ENCODE measurements at regions not wholly inside any gene's neighbourhood (a gene's known extent, or its start where the extent isn't known, plus 50 kb on each side); places are given as distances from the start of the nearest gene placed in this dataset.
"Not testable (repeated sequence)": the region's sequence is repeated elsewhere in the genome, so short reads cannot be mapped to it uniquely, and the experiment has no call there.

DNA sequence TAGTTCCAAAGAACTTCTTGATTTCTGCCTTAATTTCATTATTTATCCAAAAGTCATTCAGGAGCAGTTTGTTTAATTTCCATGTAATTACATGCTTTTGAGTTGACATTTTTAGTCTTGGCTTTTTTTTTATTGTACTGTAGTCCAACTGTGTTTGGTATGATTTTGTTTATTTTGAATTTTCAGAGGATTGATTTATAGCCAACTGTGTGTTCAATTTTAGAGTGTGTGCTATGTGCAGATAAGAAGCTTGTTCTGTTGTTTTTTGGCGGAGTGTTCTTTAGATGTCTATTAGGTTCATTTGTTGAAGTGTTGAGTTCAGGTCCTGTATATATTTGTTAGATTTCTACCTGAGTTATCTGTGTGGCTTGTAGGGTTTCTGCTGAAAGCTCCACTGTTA, 533.6 kb downstream of the TRAM1L1 start:
- DNase-seq (ENCODE audit: low read depth in 4 of 4, low spot score in 3 of 4) = no peak

DNA sequence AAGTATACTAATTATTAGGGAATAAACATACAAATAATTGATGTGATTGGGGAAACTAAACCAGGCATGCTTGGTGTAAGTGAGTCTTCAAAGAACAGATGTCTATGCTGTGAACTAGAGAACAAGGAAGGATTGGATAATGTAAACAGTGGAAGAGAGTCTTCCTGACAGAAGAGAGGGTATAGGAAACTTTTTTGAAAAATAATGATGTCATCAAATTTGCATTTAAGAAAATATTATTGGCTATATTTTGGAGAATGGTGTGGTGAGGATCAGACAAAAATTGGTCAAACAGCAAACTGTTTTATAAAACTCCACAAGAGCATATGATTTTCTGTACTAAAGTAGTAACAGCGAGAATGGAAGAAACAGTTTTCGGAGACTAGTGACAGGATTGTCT, 537.7 kb downstream of the TRAM1L1 start:
- no peak for DNase-seq (ENCODE audit: low read depth in 4 of 4, low spot score in 3 of 4)

DNA sequence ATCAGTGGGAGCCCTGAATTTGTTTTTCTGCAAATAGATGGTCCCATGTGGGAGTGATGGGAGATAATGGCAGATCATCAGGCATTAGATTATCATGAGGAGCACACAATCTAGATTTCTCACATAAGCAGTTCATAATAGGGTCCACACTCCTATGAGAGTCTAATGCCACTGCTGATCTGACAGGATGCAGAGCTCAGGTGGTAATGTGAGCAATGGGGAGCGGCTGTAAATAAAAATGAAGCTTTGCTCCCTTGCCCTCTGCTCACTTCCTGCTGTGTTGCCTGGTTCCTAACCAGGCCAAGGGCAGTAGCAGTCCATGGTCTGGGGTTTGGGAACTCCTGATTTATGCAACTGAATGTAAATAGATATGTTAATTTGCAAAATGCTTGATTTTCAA, 538.6 kb downstream of the TRAM1L1 start:
- no peak for DNase-seq (ENCODE audit: low read depth in 4 of 4, low spot score in 3 of 4)

DNA sequence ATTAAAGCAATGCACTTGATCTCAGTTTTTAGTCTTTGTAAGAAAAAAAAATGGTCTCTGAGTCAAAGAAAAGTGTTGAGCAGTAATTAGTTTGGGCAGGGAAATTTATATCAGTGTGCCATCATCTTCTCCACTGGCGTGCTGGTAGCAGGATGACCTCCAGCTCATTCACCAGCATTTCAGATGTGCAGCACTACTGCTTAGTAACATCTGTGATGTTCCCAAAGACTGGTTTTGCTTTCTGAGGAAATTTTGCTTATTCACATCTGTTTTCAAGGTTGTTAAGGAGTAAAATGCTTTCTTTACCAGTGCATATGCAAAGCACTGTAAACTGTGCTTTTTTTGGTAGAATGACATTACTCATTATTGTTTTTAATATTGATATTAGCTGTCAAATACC, 540.4 kb downstream of the TRAM1L1 start:
- DNase-seq (ENCODE audit: low read depth in 4 of 4, low spot score in 3 of 4) = no peak

DNA sequence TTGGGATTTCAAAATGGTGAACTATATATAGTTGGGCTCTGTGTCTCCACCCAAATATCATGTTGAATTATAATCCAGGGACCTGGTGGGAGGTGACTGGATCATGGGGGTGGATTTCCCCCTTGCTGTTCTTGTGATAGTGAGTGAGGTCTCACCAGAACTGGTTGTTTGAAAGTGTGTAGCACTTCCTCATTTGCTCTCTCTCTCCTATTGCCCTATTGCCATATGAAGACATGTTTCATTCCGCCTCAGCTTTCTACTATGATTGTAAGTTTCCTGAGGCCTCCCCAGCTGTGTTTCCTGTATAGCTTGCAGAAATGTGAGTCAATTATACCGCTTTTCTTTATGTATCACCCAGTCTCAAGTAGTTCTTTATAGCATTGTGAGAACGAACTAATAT, 545.6 kb downstream of the TRAM1L1 start:
- DNase-seq (ENCODE audit: low read depth in 4 of 4, low spot score in 3 of 4) = no peak

DNA sequence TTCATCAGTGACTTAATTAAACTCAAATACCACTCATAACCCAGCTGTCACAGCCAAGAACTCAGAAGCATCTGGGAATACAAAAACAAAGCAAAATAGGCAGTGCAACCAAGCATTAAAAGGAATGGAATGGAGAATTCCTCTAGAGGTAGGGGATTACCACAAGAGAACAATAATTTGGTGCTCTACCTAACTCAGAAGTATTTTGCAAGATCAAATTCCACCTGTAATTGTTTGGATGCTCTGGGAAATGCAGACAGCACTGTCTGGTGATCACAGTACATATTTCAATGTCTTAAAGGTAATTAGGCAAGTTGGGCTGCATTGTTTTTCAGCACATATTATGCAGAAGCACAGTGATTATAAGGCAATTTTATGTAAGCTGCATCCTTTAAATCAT, 547.5 kb downstream of the TRAM1L1 start:
- no peak for DNase-seq (ENCODE audit: low read depth in 4 of 4, low spot score in 3 of 4)

DNA sequence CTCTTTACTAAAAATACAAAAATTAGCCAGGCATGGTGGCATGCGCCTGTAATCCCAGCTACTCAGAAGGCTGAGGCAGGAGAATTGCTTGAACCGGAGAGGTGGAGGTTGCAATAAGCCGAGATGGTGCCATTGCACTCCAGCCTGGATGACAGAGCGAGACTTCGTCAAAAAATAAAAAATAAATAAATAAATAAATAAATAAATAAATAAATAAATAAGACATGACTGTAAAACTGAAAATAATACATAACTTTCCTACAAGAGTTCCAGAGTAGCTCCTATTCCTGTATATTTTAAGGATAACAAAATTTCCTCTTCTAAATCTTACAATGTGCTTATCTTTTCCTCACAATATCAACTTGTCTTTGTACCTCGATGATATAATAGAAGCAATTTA, 549.4 kb downstream of the TRAM1L1 start:
- not testable (repeated sequence) for DNase-seq (ENCODE audit: low read depth in 4 of 4, low spot score in 3 of 4)

DNA sequence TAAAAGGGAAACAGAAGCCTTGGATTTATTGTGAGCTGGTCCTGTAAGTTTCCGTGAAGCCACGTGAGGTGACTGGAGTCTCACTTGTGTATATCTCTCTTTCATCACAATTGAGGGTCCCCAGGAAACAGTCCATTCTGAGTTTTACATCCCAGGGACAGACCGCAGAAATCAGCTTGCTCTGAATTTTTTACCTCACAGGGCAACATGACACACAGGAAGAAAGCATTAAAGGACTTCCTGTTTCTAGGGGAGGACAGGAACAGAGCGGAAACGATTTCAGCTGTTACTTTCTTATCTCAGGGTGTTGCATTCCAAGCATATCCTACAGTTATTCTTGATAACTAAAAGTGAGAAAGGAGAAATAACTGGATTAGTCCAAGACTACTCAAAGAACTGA, 553.5 kb downstream of the TRAM1L1 start:
- no peak for DNase-seq (ENCODE audit: low read depth in 4 of 4, low spot score in 3 of 4)

DNA sequence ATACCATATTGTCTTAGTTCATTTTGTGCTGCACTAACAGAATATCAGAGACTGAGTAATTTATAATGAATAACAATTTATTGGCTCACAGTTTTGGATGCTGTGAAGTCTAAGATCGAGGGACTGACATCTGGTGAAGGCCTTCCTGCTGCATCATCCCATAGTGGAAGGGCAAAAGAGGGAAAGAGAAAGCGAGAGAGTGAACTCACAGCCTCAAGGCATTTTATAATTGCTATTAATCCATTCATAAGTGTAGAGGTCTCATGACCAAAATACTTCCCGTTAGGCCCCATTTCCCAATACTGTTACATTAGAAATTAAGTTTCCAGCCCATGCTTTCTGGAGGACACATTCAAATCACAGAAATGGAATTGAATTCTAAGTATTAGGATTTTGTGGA, 554.4 kb downstream of the TRAM1L1 start:
- DNase-seq (ENCODE audit: low read depth in 4 of 4, low spot score in 3 of 4) = no peak

DNA sequence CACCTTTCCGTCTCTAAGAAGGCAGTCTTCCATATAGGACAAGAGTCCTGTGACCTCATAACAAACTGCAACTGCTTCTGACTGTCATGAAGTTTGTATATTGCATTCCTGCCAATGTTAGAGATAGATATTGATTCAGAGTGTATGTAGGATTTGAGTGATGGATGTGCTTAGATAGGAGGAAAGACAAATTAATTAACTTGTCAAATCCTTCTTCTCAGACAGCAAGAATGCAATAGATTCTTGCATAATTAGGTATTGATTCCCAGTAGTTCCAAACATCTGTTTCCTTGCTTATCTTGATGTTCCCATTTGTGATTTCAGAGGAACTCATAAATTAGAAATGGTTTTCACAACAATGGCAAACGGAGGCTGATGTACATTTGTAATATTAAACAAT, 555.3 kb downstream of the TRAM1L1 start:
- no peak for DNase-seq (ENCODE audit: low read depth in 4 of 4, low spot score in 3 of 4)

DNA sequence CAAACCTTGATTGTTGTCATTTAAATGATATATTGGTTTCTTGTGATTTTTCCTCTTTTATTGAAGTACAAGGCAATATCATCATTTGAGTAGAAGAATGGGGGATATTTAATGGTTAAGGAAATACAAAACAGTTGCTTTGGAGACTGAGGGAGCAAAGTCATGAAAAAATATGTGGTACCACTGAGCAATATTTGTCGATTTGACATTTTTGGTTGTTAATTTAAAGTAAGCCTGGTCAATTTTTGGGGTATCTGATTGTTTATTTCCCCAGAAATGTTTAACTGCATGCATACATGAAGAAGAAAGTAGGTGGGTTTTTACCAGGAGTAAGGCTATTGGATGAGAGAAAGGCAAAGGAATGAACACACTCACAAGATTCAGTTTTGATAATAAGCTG, 556.2 kb downstream of the TRAM1L1 start:
- DNase-seq (ENCODE audit: low read depth in 4 of 4, low spot score in 3 of 4) = no peak

DNA sequence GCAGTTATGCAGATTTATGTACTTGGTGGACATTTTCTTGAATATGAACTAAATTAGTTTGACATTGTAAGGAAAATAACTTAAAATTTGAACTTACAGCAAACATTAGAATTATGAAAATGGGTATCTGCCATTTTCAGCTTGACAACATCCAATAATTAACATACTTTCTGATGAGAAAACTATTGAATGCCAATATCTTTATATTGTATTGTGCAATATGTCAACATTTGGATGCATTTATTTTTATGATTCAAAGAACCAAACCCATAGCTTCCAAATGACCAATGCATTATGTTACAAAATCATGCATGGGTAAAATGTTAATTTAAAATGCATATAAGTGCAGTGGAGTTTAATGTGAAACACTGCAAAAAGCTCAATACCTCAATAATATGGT, 562.5 kb downstream of the TRAM1L1 start:
- no peak for DNase-seq (ENCODE audit: low read depth in 4 of 4, low spot score in 3 of 4)

DNA sequence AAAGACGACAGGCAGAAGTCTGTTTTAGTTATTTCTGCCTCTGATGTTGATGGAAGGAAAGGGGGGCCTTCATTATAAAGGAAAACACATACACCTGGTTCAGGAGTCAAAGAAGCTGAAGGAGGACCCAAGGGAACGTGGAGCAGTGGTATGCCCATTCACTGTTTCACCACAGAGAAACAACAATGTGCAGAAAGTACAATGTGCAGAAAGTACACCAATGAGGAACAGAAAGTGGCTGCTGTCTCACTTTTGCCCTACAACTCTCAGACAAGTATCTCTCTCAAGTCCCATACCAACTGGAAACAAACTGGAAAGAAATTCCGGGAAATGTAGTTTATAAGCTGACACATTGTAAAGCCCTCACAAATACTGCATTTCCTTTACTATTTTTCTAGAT, 564.5 kb downstream of the TRAM1L1 start:
- no peak for DNase-seq (ENCODE audit: low read depth in 4 of 4, low spot score in 3 of 4)

DNA sequence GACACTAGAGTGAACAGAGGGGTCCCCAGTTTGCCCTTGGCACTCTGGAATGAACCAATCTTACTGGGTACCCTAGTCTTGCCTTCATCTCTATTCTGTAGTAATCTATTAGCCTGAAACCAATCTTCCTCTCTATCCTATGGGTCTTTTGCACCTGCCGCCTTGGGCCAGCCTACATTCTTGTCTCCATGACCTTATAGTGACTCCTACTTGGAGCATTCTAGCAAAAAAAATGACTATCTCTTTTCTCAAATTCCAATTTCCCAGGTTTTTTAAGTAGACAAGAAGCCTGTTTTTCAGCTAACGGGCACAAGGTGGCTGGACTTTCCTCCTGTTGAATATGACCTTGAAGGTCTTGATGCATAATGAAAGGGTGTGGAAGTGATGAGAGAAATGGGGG, 568.7 kb downstream of the TRAM1L1 start:
- no peak for DNase-seq (ENCODE audit: low read depth in 4 of 4, low spot score in 3 of 4)

DNA sequence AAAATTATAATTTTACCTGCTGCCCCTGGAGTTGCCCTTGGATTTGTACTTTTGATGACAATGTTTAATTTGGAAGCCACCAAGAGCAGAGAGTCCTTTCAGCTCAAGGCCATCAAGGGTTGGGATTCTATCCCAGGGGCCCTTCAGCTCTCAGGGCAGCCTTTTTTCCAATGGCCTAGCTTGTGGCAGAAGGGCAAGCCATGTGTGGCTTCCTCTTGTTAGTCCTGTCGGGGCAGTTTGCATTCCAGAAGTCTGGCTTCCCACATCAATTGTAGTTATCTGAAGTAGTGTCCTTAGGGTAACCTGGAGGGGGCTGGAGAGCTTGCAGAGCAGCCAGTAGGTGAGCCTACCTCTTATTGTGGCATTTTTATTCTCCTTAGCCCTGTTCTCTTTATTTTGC, 569.4 kb downstream of the TRAM1L1 start:
- no peak for DNase-seq (ENCODE audit: low read depth in 4 of 4, low spot score in 3 of 4)

DNA sequence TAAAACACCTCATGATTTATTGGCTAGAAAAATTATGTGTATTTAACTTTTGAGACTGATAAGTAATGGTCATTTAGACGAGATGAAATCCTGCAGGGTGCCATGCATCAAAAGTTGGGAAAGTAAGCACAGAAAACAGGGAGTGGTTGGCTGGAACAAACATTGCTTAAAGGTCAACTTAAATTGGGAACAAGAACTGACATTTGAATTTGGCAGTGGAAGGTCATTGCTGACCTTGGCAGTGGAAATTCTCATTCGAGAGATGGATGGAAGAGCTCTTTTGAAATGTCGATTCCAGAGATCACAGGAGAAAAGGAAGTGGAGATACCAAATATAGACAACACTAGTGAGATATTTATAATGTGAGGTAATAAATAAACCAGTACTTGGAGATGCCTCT, 572.8 kb downstream of the TRAM1L1 start:
- no peak for DNase-seq (ENCODE audit: low read depth in 4 of 4, low spot score in 3 of 4)

DNA sequence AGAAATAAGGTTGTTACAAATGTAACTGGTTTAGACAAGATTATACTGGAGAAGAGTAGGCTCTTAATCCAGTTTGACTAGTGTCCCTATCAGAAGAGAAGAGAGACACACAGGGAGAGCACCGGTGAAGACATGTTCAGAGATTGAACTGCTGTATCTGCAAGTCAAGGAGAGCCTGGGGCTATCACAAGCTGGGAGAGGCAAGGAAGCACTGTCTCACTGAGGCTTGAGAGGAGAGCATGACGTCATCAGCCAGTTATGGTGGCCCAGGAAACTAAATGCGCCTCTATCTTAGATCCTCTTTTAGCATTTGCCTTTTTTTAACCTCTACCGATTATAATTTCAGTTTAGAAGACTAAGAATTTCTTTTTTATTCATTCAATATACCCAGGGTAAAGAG, 583.4 kb downstream of the TRAM1L1 start:
- DNase-seq (ENCODE audit: low read depth in 4 of 4, low spot score in 3 of 4) = no peak

DNA sequence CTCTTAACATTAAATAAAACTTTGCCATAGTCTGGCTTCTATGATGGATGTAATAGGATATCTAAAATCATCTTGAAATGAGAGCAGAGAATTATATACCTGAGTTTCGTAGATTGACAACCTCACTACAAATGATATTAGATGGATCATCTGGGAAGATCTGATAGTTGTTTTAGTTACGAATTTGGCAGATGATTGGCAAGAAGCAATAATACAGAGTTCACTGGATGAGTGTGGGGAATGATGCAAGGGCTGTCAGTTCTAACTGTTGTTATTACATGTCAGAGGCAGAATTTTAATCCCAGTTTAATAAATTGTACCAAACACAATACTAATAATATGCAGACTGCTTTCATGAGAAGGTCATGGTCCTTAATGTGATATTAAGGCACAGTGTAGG, 585.2 kb downstream of the TRAM1L1 start:
- DNase-seq (ENCODE audit: low read depth in 4 of 4, low spot score in 3 of 4) = no peak

DNA sequence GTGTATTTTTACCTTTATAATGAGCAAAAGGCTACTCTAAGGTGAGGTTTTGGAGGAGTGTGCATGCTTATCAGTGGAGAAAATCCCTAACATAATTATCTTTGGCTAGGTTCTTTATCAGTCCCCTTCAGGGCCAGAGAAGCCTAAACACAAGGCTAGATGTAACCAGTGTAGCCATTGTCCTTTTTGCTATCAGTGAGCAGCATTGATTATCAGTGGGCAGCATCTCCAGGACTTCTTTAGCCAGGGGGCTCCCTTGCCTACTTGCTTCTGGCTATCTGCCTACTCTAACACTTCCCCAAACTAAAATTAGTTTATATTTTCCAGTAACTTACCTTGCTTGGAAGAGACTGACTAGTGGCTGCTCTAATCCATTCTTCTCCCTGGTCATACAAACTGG, 595.6 kb downstream of the TRAM1L1 start:
- DNase-seq (ENCODE audit: low read depth in 4 of 4, low spot score in 3 of 4) = no peak

DNA sequence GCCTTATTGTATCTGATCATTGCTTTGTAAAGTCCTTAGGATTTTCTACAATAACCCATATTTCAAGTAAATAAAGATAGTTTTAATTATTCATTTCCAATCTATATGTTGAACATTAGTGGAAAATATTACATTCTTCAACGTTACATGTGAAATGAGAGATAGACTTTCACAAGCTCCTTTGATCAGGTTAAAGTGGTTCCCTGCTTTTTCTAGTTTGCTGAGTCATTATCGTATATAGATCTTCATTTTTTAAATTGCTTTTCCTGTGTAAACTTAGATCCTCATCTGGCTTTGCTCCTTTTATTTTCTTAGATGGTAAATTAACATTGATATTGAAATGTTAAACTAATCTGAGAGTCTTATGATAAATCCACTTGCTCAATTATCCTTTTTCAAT, 599.0 kb downstream of the TRAM1L1 start:
- DNase-seq (ENCODE audit: low read depth in 4 of 4, low spot score in 3 of 4) = no peak

DNA sequence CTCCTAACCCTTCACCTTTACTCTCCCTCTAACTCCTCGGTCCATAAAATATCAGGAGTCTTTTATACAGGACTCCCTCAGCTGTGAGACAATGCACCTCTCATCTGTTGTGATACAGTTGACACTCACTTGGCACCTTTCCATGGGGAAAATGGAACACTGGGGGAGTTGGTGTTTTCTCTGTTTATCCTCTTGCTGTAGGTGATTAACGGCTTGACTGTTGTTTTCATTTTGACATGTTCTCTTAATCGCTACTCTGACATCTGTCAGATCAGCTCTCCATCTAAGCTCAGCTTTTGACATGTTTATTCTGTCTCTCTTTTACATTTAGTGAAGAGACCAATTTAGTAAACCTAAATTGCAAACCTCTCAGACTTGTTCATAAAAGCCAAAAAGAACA, 604.8 kb downstream of the TRAM1L1 start:
- no peak for DNase-seq (ENCODE audit: low read depth in 4 of 4, low spot score in 3 of 4)

DNA sequence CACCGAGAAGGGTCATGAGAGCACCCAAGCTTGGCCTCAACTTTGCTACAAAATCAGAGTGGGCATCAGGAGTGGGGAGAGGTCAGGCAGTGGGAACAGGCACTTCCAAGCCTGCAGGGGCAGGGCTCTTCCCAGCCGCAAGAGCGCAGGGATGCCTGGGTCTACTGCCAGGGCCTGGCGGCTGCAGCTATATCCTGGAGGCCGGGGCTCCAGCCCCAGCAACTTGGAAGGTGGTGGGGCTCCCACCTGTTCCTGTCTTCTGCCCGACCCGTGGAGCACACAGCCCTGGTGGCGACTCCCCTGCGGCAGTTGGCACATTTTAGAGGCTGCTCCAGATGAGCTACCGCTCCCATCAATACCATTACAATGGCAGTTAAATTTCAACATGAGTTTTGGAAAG, 607.0 kb downstream of the TRAM1L1 start:
- no peak for DNase-seq (ENCODE audit: low read depth in 4 of 4, low spot score in 3 of 4)

DNA sequence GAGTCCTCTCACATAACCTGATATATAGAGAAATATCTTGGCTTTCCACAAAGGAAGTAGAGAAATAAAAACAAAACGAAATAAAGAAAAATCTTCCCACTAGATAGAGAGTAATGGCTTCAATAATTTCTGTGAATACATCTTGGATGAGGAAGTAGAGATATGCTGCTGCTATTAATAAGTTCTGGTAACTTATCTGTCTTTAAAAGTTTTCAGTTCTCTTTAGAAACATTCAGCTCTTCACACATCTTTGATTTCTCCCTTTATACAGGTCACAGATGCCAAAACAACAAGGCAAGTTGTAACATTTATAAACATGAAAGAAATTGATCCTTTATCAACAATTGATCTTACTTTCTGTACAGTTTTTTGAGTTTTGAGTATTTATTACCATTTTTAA, 615.8 kb downstream of the TRAM1L1 start:
- DNase-seq (ENCODE audit: low read depth in 4 of 4, low spot score in 3 of 4) = no peak

DNA sequence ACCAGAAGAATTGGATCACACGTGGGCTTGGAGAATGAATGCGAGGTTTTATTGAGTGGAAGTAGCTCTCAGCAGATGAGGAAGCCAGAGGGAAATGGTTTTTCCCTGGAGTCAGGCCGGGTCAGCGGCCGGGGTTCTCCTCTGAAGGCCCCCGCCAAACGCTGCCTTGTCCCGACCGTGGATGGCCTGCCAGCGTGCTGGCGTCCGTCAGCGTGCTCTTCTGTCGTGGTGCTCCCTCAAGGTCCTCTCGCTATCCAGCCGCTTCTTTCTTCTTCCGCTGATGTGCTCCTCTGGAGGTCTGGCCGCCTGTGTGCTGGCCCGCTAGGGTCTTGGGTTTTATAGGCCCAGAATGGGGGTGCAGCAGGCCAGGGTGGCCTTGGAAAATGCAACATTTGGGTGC, 632.2 kb downstream of the TRAM1L1 start:
- DNase-seq (ENCODE audit: low read depth in 4 of 4, low spot score in 3 of 4) = no peak

Data from left renal pelvis (tissue), 4 donors.